GM23248 (cell line): ENCODE measurements at regions not wholly inside any gene's neighbourhood (a gene's known extent, or its start where the extent isn't known, plus 50 kb on each side); places are given as distances from the start of the nearest gene placed in this dataset.
"Not testable (repeated sequence)": the region's sequence is repeated elsewhere in the genome, so short reads cannot be mapped to it uniquely, and the experiment has no call there.

Source experiments
- DNase-seq: peaks from one replicate; pipeline ENCODE4 v3.0.0-alpha.2; 2015
- H2AFZ ChIP-seq: fragments of 200-600 bp; sonication (generic); 2 replicates; pipeline ENCODE4 v1.6.1; 2016; ENCODE audit warnings: antibody characterized with exemption
- H3F3A ChIP-seq: fragments of 200-600 bp; sonication (generic); 2 replicates; pipeline ENCODE4 v1.6.1; 2016; ENCODE audit warnings: mild to moderate bottlenecking, antibody characterized with exemption, mixed run types; ENCODE audit not compliant: insufficient read depth
- H3K27ac ChIP-seq: fragments of 200-600 bp; sonication (generic); 2 replicates; pipeline ENCODE4 v1.5.1; 2016; ENCODE audit warnings: mild to moderate bottlenecking
- H3K27me3 ChIP-seq: fragments of 200-600 bp; sonication (generic); replicated peaks from 2 replicates; pipeline ENCODE4 v1.6.1; 2016; ENCODE audit warnings: mild to moderate bottlenecking; ENCODE audit not compliant: insufficient read depth
- H3K36me3 ChIP-seq: fragments of 200-600 bp; sonication (generic); 2 replicates; pipeline ENCODE4 v1.6.1; 2016; ENCODE audit warnings: low read depth, mild to moderate bottlenecking
- H3K4me1 ChIP-seq: fragments of 200-600 bp; sonication (generic); 2 replicates; pipeline ENCODE4 v1.6.1; 2016; ENCODE audit warnings: mild to moderate bottlenecking; ENCODE audit not compliant: insufficient read depth
- H3K4me2 ChIP-seq: fragments of 200-600 bp; sonication (generic); one replicate; pipeline ENCODE4 v1.6.1; 2016; ENCODE audit warnings: mild to moderate bottlenecking; ENCODE audit not compliant: unreplicated experiment
- H3K4me3 ChIP-seq: fragments of 200-600 bp; sonication (generic); 2 replicates; pipeline ENCODE4 v1.5.1; 2016; ENCODE audit warnings: mild to moderate bottlenecking
- H3K79me2 ChIP-seq: fragments of 200-600 bp; sonication (generic); 2 replicates; pipeline ENCODE4 v1.6.1; 2016; ENCODE audit warnings: mild to moderate bottlenecking; ENCODE audit not compliant: insufficient read depth
- H3K9ac ChIP-seq: fragments of 200-600 bp; sonication (generic); 2 replicates; pipeline ENCODE4 v1.6.1; 2016; ENCODE audit warnings: mild to moderate bottlenecking
- H3K9me2 ChIP-seq: fragments of 200-600 bp; sonication (generic); 2 replicates; pipeline ENCODE4 v1.6.1; 2016; ENCODE audit warnings: mixed run types, mild to moderate bottlenecking, moderate library complexity; ENCODE audit not compliant: insufficient read depth
- H3K9me3 ChIP-seq: fragments of 200-600 bp; sonication (generic); one replicate; pipeline ENCODE4 v1.6.1; 2017; ENCODE audit warnings: low read depth
- H4K20me1 ChIP-seq: fragments of 200-600 bp; sonication (generic); 2 replicates; pipeline ENCODE4 v1.6.0; 2016; ENCODE audit not compliant: insufficient read depth
- EZH2 ChIP-seq: fragments of 200-600 bp; sonication (generic); IDR thresholded peaks from 2 replicates; pipeline ENCODE4 v1.6.1; 2018; ENCODE audit warnings: antibody characterized with exemption, mild to moderate bottlenecking; ENCODE audit not compliant: insufficient read depth, poor library complexity, severe bottlenecking
- EZH2phosphoT487 ChIP-seq: fragments of 200-600 bp; sonication (generic); IDR thresholded peaks from 2 replicates; pipeline ENCODE4 v1.6.1; 2018; ENCODE audit warnings: antibody characterized with exemption, moderate library complexity, mild to moderate bottlenecking, low read depth; ENCODE audit not compliant: insufficient read depth
- WGBS, 2 experiments: methylation state at CpG; one replicate each; pipeline ENCODE4 v1.1.6; 2015 to 2017; ENCODE audit warnings: low lambda C conversion rate in 2 of 2, low coverage in 1 of 2; ENCODE audit errors: missing lambda C conversion rate in 2 of 2; 5-methylcytosine and 5-hydroxymethylcytosine counted together
- in situ Hi-C: fragments of 300-500 bp; cut with MboI; formaldehyde crosslinking; loops from 2 replicates; pipeline ENCODE4 v1.15.0; 2020

DNA sequence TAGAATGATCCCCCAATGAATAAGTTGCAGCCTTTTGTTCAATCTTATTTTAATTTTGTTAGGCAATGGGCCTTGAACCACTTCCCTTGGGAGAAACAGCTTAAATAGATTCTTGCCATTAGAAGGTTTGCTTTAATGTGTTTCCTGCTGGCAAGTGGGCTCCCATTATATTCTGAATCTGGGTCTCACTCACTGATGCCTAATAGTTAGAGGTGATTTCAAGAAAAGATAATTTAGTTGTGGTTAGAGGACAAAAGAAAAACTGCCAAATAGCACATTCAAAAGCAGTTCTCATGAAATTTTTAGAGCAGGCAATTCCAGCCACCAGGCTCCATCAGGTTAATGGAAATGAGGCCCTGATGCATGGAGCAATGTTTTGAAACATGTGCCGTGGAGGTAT is 362.6 kb upstream of the CHORDC1 start:
- WGBS, 2 experiments, result 0 to 7% methylated on average over 1 of the region's 1 CpG
- H3K9me3 ChIP-seq, result peaks cover 3% of the 10 kb centered on the region
- H2AFZ ChIP-seq, result no peak overlapping the region
- no peaks in the 10 kb centered on the region for H3F3A ChIP-seq
- H4K20me1 ChIP-seq, result no peaks in the 10 kb centered on the region
- TF ChIP-seq EZH2 (no peak), EZH2phosphoT487 (no peak)
- no peak for DNase-seq
- no peaks in the 10 kb centered on the region for H3K27me3 ChIP-seq
- no peak overlapping the region for H3K4me2 ChIP-seq
- H3K9ac ChIP-seq, result no peak overlapping the region
- no peaks in the 10 kb centered on the region for H3K36me3 ChIP-seq
- H3K79me2 ChIP-seq, result no peaks in the 10 kb centered on the region
- no peak overlapping the region for H3K4me3 ChIP-seq
- in situ Hi-C loops, result no loop called here
- no peak overlapping the region for H3K27ac ChIP-seq
- H3K4me1 ChIP-seq, result no peaks in the 10 kb centered on the region
- H3K9me2 ChIP-seq, result no peaks in the 10 kb centered on the region

DNA sequence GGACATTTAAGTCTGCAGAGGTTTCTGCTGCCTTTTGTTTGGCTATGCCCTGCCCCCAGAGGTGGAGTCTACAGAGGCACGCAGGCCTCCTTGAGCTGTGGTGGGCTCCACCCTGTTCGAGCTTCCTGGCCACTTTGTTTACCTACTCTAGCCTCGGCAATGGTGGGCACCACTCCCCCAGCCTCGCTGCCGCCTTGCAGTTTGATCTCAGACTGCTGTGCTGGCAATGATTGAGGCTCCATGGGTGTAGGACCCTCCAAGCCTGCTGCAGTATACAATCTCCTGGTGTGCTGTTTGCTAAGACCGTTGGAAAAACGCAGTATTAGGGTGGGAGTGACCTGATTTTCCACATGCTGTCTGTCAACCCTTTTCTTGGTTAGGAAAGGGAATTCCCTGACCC is 360.1 kb upstream of the CHORDC1 start:
- WGBS, 2 experiments, result 37% methylated on average over 7 of the region's 7 CpGs
- H3K4me3 ChIP-seq, in situ Hi-C loops, H3K79me2 ChIP-seq, H3F3A ChIP-seq, H3K4me2 ChIP-seq, H3K27ac ChIP-seq, H2AFZ ChIP-seq, H4K20me1 ChIP-seq, H3K9me3 ChIP-seq, DNase-seq, H3K9me2 ChIP-seq, H3K4me1 ChIP-seq, H3K36me3 ChIP-seq, H3K9ac ChIP-seq, H3K27me3 ChIP-seq: not testable (repeated sequence)

- no peaks in the 10 kb centered on the region; the same call in 1 of the 2 replicates for H3K9me2 ChIP-seq
- no peak overlapping the region for H3K9ac ChIP-seq
- no peak overlapping the region for H2AFZ ChIP-seq
- no peaks in the 10 kb centered on the region for H3K4me1 ChIP-seq
- H4K20me1 ChIP-seq, result no peaks in the 10 kb centered on the region
- in situ Hi-C loops, result no loop called here
- no peak overlapping the region for H3K4me2 ChIP-seq
- no peaks in the 10 kb centered on the region for H3K36me3 ChIP-seq
- no peak for TF ChIP-seq EZH2phosphoT487
- TF ChIP-seq EZH2, result no peak
- DNase-seq, result no peak
- H3F3A ChIP-seq, result no peaks in the 10 kb centered on the region
- no peaks in the 10 kb centered on the region for H3K27me3 ChIP-seq
- H3K9me3 ChIP-seq, result peaks cover 3% of the 10 kb centered on the region
- 12 to 29% methylated on average over 1 of the region's 1 CpG for WGBS, 2 experiments
- H3K4me3 ChIP-seq, result no peak overlapping the region
- no peak overlapping the region for H3K27ac ChIP-seq
- H3K79me2 ChIP-seq, result no peaks in the 10 kb centered on the region
These were observed 341.7 kb upstream of the CHORDC1 start for GRCh38 chr11:90564531-90564930.

GRCh38 chr11:90558328-90558865 is 335.5 kb upstream of the CHORDC1 start:
- no peak for DNase-seq
- Histone ChIP-seq H3K9me3 (no peaks in the 10 kb centered on the region), H3K27ac (no peak overlapping the region), H3K27me3 (no peaks in the 10 kb centered on the region), H3K36me3 (no peaks in the 10 kb centered on the region), H3K4me1 (no peaks in the 10 kb centered on the region), H2AFZ (no peak overlapping the region), H4K20me1 (no peaks in the 10 kb centered on the region), H3K79me2 (no peaks in the 10 kb centered on the region), H3F3A (no peaks in the 10 kb centered on the region), H3K9me2 (no peaks in the 10 kb centered on the region; the same call in 1 of the 2 replicates), H3K9ac (no peak overlapping the region), H3K4me3 (no peak overlapping the region), H3K4me2 (no peak overlapping the region)
- in situ Hi-C loops, result no loop called here
- TF ChIP-seq EZH2 (no peak), EZH2phosphoT487 (no peak)
- 26 to 28% methylated on average over 4 of the region's 4 CpGs for WGBS, 2 experiments

- Histone ChIP-seq H3K27ac (no peak overlapping the region), H3K79me2 (no peaks in the 10 kb centered on the region), H2AFZ (no peak overlapping the region), H3K4me2 (no peak overlapping the region), H3K36me3 (no peaks in the 10 kb centered on the region), H3K9ac (no peak overlapping the region), H3K4me1 (no peaks in the 10 kb centered on the region), H3K4me3 (no peak overlapping the region), H3F3A (no peaks in the 10 kb centered on the region), H3K9me2 (no peaks in the 10 kb centered on the region; the same call in 1 of the 2 replicates), H3K9me3 (no peaks in the 10 kb centered on the region), H3K27me3 (no peaks in the 10 kb centered on the region), H4K20me1 (no peaks in the 10 kb centered on the region)
- DNase-seq, result no peak
- WGBS, 2 experiments, result 10 to 14% methylated on average over 4 of the region's 4 CpGs
- no peak for TF ChIP-seq EZH2
- TF ChIP-seq EZH2phosphoT487, result no peak
- in situ Hi-C loops, result no loop called here
These were observed 333.8 kb upstream of the CHORDC1 start for GRCh38 chr11:90556606-90557005.
